HEK293 (cell line): ENCODE measurements at regions not wholly inside any gene's neighbourhood (a gene's known extent, or its start where the extent isn't known, plus 50 kb on each side); places are given as distances from the start of the nearest gene placed in this dataset.
A peak's percentile ranks its signal among the peaks of the same experiment; 100 is the strongest.

Experiments
- CTCF ChIA-PET: fragments of 350-600 bp; formaldehyde crosslinking; extraction: SDS; loops from one replicate; lab custom pipeline; 2021; ENCODE audit warnings: antibody characterized with exemption; lab: Yijun Ruan, JAX
- POLR2A ChIA-PET: fragments of 300-600 bp; formaldehyde crosslinking; extraction: SDS; loops from one replicate; lab custom pipeline; 2020; ENCODE audit warnings: antibody characterized with exemption, inconsistent platforms; lab: Yijun Ruan, JAX
- H3K27ac ChIP-seq: fragments of 200-500 bp; sonication (Bioruptor generic); 2 replicates; pipeline ENCODE4 v1.5.1; 2014; ENCODE audit warnings: low read depth, low read length, control low read depth, inconsistent platforms; ENCODE audit errors: extremely low read depth
- H3K36me3 ChIP-seq, 2 experiments: fragments of 200-500 bp in 1 of 2; sonication (Bioruptor generic) in 1 of 2; 1 replicate in 1 of 2; 2 replicates in 1 of 2; pipeline ENCODE4 v1.5.1; 2014 to 2017; ENCODE audit warnings: inconsistent platforms in 2 of 2, low read length in 2 of 2; ENCODE audit not compliant: control insufficient read depth in 2 of 2, insufficient read depth in 1 of 2
- H3K4me1 ChIP-seq: fragments of 200-500 bp; sonication (Bioruptor generic); 2 replicates; pipeline ENCODE4 v1.5.1; 2014; ENCODE audit warnings: mild to moderate bottlenecking, low read length, inconsistent platforms; ENCODE audit not compliant: control insufficient read depth, insufficient read depth
- H3K4me3 ChIP-seq: 2 replicates; pipeline ENCODE4 v1.5.1; 2011; ENCODE audit warnings: low read depth, mild to moderate bottlenecking, control low read depth, low read length, moderate library complexity
- H3K9me3 ChIP-seq: fragments of 200-500 bp; sonication (Bioruptor generic); 2 replicates; pipeline ENCODE4 v1.5.1; 2014; ENCODE audit warnings: low read depth, low read length, inconsistent platforms; ENCODE audit not compliant: control insufficient read depth, insufficient read depth
- ATF2 ChIP-seq: fragments of 450-650 bp; formaldehyde crosslinking; IDR thresholded peaks from 2 replicates; pipeline ENCODE4 v1.5.1; 2016; ENCODE audit warnings: missing biosample characterization, missing genetic modification characterization, low read depth
- BCL6B ChIP-seq: fragments of 450-650 bp; formaldehyde crosslinking; IDR thresholded peaks from 2 replicates; pipeline ENCODE4 v1.5.1; 2017; ENCODE audit warnings: missing biosample characterization, missing genetic modification characterization
- EGR2 ChIP-seq: fragments of 450-650 bp; formaldehyde crosslinking; IDR thresholded peaks from 2 replicates; pipeline ENCODE4 v1.5.1; 2016; ENCODE audit warnings: low read depth, missing biosample characterization, missing genetic modification characterization
- KLF1 ChIP-seq: fragments of 450-650 bp; formaldehyde crosslinking; IDR thresholded peaks from 2 replicates; pipeline ENCODE4 v1.5.1; 2016; ENCODE audit warnings: missing biosample characterization, missing genetic modification characterization
- KLF16 ChIP-seq: fragments of 450-650 bp; formaldehyde crosslinking; IDR thresholded peaks from 2 replicates; pipeline ENCODE4 v1.5.1; 2017; ENCODE audit warnings: missing biosample characterization, missing genetic modification characterization
- KLF8 ChIP-seq: fragments of 450-650 bp; formaldehyde crosslinking; IDR thresholded peaks from 2 replicates; pipeline ENCODE4 v1.5.1; 2016; ENCODE audit warnings: missing biosample characterization, missing genetic modification characterization
- PATZ1 ChIP-seq: fragments of 450-650 bp; formaldehyde crosslinking; IDR thresholded peaks from 2 replicates; pipeline ENCODE4 v1.5.1; 2016; ENCODE audit warnings: missing biosample characterization, missing genetic modification characterization
- SCRT1 ChIP-seq: fragments of 450-650 bp; formaldehyde crosslinking; IDR thresholded peaks from 2 replicates; pipeline ENCODE4 v1.5.1; 2016; ENCODE audit warnings: missing biosample characterization, missing genetic modification characterization, borderline replicate concordance
- YY2 ChIP-seq: fragments of 450-650 bp; formaldehyde crosslinking; IDR thresholded peaks from 2 replicates; pipeline ENCODE4 v1.5.1; 2016; ENCODE audit warnings: missing biosample characterization, missing genetic modification characterization
- ZBTB17 ChIP-seq: fragments of 450-650 bp; formaldehyde crosslinking; IDR thresholded peaks from 2 replicates; pipeline ENCODE4 v1.5.1; 2016; ENCODE audit warnings: missing biosample characterization, missing genetic modification characterization
- ZBTB6 ChIP-seq: fragments of 450-650 bp; formaldehyde crosslinking; IDR thresholded peaks from 2 replicates; pipeline ENCODE4 v1.5.1; 2017; ENCODE audit warnings: missing biosample characterization, missing genetic modification characterization
- ZFHX2 ChIP-seq: fragments of 450-650 bp; formaldehyde crosslinking; conservative IDR thresholded peaks from 2 replicates; pipeline ENCODE4 v1.5.1; 2016; ENCODE audit warnings: missing biosample characterization, missing genetic modification characterization
- ZFP3 ChIP-seq: fragments of 450-650 bp; formaldehyde crosslinking; IDR thresholded peaks from 2 replicates; pipeline ENCODE4 v1.5.1; 2016; ENCODE audit warnings: low read depth, missing biosample characterization, missing genetic modification characterization
- ZNF112 ChIP-seq: fragments of 450-650 bp; formaldehyde crosslinking; IDR thresholded peaks from 2 replicates; pipeline ENCODE4 v1.5.0; 2017; ENCODE audit warnings: missing biosample characterization, missing genetic modification characterization
- ZNF169 ChIP-seq: fragments of 450-650 bp; formaldehyde crosslinking; IDR thresholded peaks from 2 replicates; pipeline ENCODE4 v1.5.1; 2016; ENCODE audit warnings: missing biosample characterization, missing genetic modification characterization
- ZNF354C ChIP-seq: fragments of 450-650 bp; formaldehyde crosslinking; IDR thresholded peaks from 2 replicates; pipeline ENCODE4 v1.5.1; 2016; ENCODE audit warnings: missing biosample characterization, missing genetic modification characterization, low read depth, borderline replicate concordance
- ZNF501 ChIP-seq: fragments of 450-650 bp; formaldehyde crosslinking; IDR thresholded peaks from 2 replicates; pipeline ENCODE4 v1.5.1; 2016; ENCODE audit warnings: missing biosample characterization, missing genetic modification characterization
- ZNF521 ChIP-seq: fragments of 450-650 bp; formaldehyde crosslinking; IDR thresholded peaks from 2 replicates; pipeline ENCODE4 v1.5.1; 2017; ENCODE audit warnings: missing biosample characterization, mild to moderate bottlenecking, missing genetic modification characterization
- ZNF561 ChIP-seq: fragments of 450-650 bp; IDR thresholded peaks from 2 replicates; pipeline ENCODE4 v1.5.1; 2018; ENCODE audit warnings: missing biosample characterization, missing genetic modification characterization, borderline replicate concordance
- ZNF639 ChIP-seq: fragments of 450-650 bp; formaldehyde crosslinking; IDR thresholded peaks from 2 replicates; pipeline ENCODE4 v1.5.1; 2016; ENCODE audit warnings: missing biosample characterization, missing genetic modification characterization

- no peak for TF ChIP-seq ZFP3 (tag by site-specific recombination)
- peak; percentile 61 for TF ChIP-seq KLF1 (tag by site-specific recombination)
- TF ChIP-seq EGR2 (tag by site-specific recombination), result peak; percentile 75
- TF ChIP-seq ZBTB17 (tag by site-specific recombination), result peak; percentile 64
- TF ChIP-seq ZBTB6 (tag by site-specific recombination), result no peak
Measured at GRCh38 chr2:121075641-121076497, 209.1 kb downstream of the TFCP2L1 start (continued).

- no peak overlapping the region for H3K4me3 ChIP-seq
- no peaks in the 10 kb centered on the region for H3K36me3 ChIP-seq
- TF ChIP-seq YY2 (tag by site-specific recombination) (no peak), ZNF561 (no peak)
- CTCF ChIA-PET, result interaction anchor here (0.6 to 9.1 kb wide), 14 partner anchors 9 to 660 kb away, joined by 3 to 172 read pairs (median 4); no protein-coding TSS in a partner anchor
- no peaks in the 10 kb centered on the region for H3K9me3 ChIP-seq
- POLR2A ChIA-PET, result interaction anchor here (0.6 kb wide), 1 partner anchor 969 kb away, joined by 3 read pairs; no protein-coding TSS in a partner anchor
- H3K27ac ChIP-seq, result no peak overlapping the region; the same call in 1 of the 2 replicates
- peaks cover 8% of the 10 kb centered on the region; the same call in 1 of the 2 replicates for H3K4me1 ChIP-seq
Measured at GRCh38 chr2:121076498-121076820, 208.5 kb downstream of the TFCP2L1 start.

- Histone ChIP-seq H3K9me3 (no peaks in the 10 kb centered on the region), H3K36me3 (no peaks in the 10 kb centered on the region), H3K4me3 (no peak overlapping the region), H3K27ac (no peak overlapping the region), H3K4me1 (peaks cover 8% of the 10 kb centered on the region; the same call in 1 of the 2 replicates)
- ChIA-PET POLR2A (interaction anchor here (0.6 kb wide), 1 partner anchor 1316 kb away, joined by 3 read pairs; no protein-coding TSS in a partner anchor), CTCF (interaction anchor here (0.6 to 9.1 kb wide), 34 partner anchors 8 to 715 kb away, joined by 3 to 172 read pairs (median 4); no protein-coding TSS in a partner anchor)
- TF ChIP-seq ATF2 (tag by site-specific recombination), result no peak
- TF ChIP-seq ZBTB6 (tag by site-specific recombination), result no peak
- TF ChIP-seq SCRT1 (tag by site-specific recombination), result peak; percentile 77; the same call in 1 of the 2 replicates
- no peak for TF ChIP-seq ZNF521 (tag by site-specific recombination)
- TF ChIP-seq ZFHX2 (tag by site-specific recombination), result 0 out of 2 replicates have a peak, but pooled peaks have one; percentile 44
- TF ChIP-seq ZNF354C (tag by site-specific recombination), result no peak
- peak; percentile 59 for TF ChIP-seq PATZ1 (tag by site-specific recombination)
- TF ChIP-seq KLF8 (tag by site-specific recombination), result peak; percentile 56; the same call in 1 of the 2 replicates
- TF ChIP-seq KLF16 (tag by site-specific recombination), result peak; percentile 64; the same call in 1 of the 2 replicates
- no peak for TF ChIP-seq ZNF112
- no peak for TF ChIP-seq BCL6B (tag by site-specific recombination)
- no peak; the same call in 1 of the 2 replicates for TF ChIP-seq ZNF501
- TF ChIP-seq ZNF639, result no peak
- TF ChIP-seq ZNF169 (tag by site-specific recombination), result no peak
Measured at GRCh38 chr2:121076885-121077549, 208.0 kb downstream of the TFCP2L1 start.
